ENCODE measurements at regions not wholly inside any gene's neighbourhood (a gene's known extent, or its start where the extent isn't known, plus 50 kb on each side); places are given as distances from the start of the nearest gene placed in this dataset.
"Not testable (repeated sequence)": the region's sequence is repeated elsewhere in the genome, so short reads cannot be mapped to it uniquely, and the experiment has no call there.

DNA sequence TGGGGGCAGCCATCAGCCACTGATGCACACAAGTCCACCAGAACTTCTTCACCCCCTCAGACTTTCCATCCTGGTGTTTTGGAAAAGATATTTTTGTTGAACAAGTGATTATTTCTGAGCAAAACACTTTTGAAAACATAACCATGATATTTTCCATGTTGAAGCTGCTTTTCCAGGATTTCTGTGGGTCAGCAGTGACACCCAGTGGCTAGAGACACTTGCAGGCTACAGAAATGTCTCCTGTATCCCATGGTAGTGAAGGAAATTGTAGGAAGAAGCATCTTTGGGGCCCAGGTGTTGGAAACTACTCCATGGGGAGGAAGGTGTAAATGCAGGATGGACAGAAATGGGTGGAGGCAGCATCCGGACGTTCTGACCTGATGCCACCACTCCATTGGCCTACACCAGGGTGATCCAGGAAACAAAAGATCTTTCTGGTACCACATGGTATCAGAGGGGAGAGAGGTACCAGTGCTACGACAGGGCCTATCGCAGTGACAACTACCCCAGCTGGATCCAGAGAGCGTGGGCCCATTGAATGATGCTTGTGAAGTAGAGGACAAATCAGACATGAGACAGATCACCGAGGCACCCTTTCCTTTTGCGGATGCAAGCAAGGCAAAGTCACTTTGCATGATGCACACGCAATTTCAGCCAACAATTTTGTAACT, 111.7 kb upstream of the COBL start:
- DNase-seq = no peak

- no peak for DNase-seq
Observed at GRCh38 chr7:51426163-51426562, 109.6 kb upstream of the COBL start.

DNA sequence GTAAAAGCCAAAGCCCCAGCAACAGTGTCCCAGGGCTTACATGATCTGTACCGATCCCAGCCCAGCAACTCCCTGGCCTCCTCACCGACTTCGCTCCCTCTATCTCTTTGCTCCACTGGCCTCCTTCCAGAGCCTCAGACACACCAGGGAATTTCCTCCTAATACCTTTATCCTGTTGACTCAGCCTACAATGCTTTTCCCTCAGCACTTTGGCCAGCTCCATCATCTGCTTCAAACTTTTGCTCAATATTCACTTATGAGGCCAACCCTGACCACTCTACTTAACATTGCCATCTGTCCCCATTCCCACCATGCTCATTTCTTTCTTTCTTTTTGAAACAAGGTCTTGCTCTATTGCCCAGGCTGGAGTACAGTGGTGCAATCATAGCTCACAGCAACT, 93.3 kb upstream of the COBL start:
- DNase-seq = not testable (repeated sequence)

DNA sequence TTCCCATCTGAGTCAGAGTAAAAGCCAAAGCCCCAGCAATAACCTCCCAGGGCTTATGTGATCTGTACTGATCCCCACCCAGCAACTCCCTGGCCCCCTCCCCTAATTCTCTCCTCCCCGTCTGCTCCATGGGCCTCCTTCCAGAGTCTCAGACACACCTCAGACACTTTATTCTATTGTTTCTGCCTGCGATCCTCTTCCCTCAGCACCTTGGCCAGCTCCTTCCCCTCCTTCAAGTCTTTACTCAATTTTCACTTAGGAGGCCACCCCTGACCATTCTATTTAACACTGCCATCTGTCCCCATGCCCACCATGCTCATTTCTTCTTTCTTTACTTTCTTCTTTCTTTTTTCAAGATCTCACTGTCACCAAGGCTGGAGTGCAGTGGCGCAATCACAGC, 81.0 kb upstream of the COBL start:
- not testable (repeated sequence) for DNase-seq

DNA sequence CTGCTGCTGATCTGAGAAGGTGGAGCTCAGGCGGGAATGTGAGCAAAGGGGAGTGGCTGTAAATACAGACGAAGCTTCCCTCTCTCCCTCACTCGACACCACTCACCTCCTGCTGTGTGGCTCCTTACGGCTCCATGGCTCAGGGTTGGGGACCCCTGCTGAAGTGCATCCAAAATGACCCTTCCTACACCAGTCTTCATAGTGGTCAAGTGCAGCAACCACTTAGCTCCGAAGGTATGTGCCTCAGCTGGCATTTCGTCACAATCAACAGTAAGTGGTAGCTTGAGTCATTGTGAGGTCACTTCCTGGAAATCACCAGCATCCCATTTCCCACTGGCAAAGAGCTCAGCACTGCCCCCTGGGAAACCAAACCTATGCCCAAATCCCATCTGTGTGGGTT, 76.4 kb upstream of the COBL start:
- not testable (repeated sequence) for DNase-seq

GRCh38 chr7:51389952-51390351, 73.3 kb upstream of the COBL start:
- not testable (repeated sequence) for DNase-seq

DNA sequence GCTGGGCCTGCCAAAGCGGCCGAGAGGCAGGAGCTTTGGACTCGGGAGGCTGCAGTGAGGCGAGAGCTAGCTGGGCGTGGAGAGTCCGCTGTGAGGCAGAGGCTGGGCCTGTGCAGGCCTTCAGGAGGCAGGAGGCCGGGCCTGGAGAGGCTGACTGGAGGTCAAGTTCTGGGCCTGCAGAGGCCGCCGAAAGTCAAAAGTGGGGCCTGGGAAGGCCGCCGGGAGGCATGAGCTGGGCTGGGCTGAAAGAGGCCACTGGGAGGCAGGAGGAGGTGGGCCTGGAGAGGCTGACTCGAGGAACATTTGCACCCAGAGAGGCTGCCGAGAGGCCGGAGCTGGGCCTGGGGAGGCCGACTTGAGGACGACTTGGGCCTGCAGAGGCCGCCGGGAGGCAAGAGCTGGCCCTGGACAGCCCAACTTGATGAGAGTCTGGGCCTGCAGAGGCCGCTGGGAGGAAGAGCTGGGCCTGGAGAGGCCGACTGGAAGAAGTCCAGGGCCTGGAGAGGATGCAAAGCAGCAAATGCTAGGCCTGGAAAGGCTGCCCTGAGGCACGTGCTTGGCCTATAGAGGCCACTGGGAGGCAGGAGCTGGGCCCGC, 72.7 kb upstream of the COBL start:
- DNase-seq = not testable (repeated sequence)

GRCh38 chr7:51388241-51388640, 71.6 kb upstream of the COBL start:
- not testable (repeated sequence) for DNase-seq

DNA sequence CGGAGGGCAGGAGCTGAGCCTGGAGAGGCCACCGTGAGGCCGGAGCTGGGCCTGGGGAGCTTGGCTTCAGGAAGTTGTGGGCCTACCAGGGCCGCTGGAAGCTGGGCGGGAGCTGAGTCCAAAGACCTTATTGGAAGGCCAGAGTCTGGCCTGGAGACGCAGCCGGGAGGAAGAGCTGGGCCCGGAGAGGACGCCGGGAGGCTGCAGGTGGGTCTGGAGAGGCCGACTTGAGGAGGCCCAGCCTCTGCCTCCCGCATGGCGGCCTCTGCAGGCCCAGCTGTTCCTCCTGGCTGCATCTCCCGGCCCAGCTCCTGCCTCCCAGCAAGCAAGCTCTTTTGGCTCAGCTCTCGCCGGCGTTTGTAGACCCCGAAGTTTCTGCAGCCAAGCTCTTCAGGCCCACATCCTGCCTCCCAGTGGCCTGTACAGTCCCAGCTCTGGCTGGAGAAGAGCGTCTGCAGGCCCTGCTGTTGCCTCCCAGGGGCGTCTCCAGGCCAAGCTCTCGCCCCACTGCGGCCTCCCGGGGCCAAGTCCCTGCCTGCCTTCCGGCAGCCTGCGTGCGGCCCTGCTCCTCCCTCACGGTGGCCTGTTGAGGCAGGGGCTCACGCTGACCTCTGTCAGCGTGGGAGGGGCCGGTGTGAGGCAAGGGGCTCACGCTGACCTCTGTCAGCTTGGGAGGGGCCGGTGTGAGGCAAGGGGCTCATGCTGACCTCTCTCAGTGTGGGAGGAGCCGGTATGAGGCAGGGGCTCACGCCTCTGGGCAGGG, 70.4 kb upstream of the COBL start:
- not testable (repeated sequence) for DNase-seq

- not testable (repeated sequence) for DNase-seq
Observed at GRCh38 chr7:51386184-51386583, 69.6 kb upstream of the COBL start.

- not testable (repeated sequence) for DNase-seq
Observed at GRCh38 chr7:51382243-51382642, 65.6 kb upstream of the COBL start.

DNA sequence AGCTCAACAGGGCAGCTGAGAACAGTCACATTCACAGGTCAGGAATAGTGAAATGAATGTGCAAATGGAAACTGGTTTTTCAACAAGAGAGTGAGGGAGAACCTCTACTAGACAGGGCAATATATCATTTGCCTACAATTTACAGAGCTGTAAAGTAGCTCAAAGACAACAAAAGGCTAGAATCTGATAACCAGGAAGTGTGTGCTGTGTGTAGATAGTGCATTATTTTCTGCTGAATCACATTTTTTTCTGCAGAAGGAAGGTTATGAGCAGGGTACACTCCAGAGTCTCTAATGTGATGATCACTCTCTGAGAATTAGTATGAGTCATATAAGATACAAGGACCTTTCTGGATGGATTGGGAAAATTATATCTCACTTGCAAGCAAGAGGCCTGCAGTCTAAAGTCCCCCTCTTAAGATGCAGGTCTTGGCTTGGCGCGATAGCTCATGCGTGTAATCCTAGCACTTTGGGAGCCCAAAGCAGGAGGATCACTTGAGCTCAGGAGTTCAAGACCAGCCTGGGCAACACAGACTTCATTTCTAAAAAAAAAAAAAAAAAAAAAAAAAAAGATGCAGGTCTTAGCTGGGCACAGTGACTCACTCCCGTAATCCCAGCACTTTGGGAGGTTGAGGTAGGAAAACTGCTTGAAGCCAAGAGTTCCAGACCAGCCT, 59.9 kb upstream of the COBL start:
- DNase-seq = no peak

DNA sequence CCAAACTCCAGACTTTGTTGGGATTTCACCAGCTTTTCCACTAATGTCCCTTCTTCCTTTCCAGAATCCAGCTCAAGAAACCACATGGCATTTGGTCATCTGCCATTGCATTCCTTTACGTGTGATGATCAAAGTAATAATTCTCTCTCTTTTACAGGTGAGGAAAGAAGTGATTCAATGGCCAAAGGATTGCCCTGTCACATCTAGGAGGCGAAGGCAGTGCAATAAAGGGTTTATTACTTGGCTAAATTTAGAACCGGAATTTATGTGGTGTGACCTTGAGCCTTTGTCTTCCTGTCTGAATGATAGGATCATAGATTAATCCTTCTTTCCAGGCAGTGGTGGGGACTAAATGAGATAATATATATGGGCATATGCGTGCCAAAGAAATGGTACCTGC, 58.3 kb upstream of the COBL start:
- no peak for DNase-seq

DNA sequence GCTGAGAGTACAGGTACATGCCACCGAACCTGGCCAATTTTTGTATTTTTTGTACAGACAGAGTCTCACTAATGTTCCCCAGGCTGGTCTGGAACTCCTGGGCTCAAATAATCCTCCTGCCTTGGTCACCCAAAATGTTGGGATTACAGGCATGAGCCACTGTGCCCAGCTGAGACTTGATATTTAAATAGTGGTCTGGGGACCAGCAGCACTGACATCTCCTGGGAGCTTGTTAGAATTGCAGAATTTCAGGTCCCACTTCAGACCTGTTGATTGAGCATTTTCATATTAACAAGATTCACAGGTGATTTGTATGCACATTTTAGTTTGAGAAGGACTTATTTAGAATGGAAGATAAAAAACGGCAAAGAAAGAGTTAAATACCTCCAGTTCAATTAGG, 57.0 kb upstream of the COBL start:
- not testable (repeated sequence) for DNase-seq

- DNase-seq = no peak
Observed at GRCh38 chr7:51369746-51370145, 53.1 kb upstream of the COBL start.

- not testable (repeated sequence) for DNase-seq
Observed at GRCh38 chr7:51369228-51369627, 52.6 kb upstream of the COBL start.

- no peak for DNase-seq
Observed at GRCh38 chr7:51368334-51368733, 51.7 kb upstream of the COBL start.

GRCh38 chr7:51367614-51367968, 51.0 kb upstream of the COBL start:
- DNase-seq = no peak

GRCh38 chr7:51366930-51367613, 50.5 kb upstream of the COBL start:
- peak; percentile 44 for DNase-seq
